Stimulated activated CD4-positive, alpha-beta T cell treated with anti-CD3 and anti-CD28 coated beads, Interleukin-2, amount 100 ng/mL, for 24 hours (primary cell): ENCODE measurements at regions not wholly inside any gene's neighbourhood (a gene's known extent, or its start where the extent isn't known, plus 50 kb on each side); places are given as distances from the start of the nearest gene placed in this dataset.
"Not testable (repeated sequence)": the region's sequence is repeated elsewhere in the genome, so short reads cannot be mapped to it uniquely, and the experiment has no call there.

ENCODE experiments used
- DNase-seq, 2 donors: peaks; one replicate each; pipeline ENCODE4 v3.0.0-alpha.2; 2020

DNA sequence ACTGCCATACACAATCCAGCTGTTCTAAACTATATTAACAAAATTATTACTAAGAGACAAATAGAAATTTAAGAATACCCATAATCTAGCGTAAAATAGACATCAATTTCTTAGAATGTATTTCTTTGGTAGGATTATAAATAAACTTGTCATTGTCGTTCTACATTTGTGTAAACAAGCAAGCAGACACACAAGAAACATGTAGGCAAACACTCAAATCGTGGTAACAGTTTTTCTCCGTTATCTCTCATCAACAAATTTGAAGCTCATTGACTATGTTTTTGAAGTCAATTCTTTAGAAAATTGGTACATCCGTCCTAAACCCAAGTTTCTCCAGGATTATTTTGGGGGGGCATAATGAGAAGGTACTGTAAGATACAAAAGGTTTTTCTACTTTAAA, 832.2 kb downstream of the DTWD2 start:
- no peak for DNase-seq

DNA sequence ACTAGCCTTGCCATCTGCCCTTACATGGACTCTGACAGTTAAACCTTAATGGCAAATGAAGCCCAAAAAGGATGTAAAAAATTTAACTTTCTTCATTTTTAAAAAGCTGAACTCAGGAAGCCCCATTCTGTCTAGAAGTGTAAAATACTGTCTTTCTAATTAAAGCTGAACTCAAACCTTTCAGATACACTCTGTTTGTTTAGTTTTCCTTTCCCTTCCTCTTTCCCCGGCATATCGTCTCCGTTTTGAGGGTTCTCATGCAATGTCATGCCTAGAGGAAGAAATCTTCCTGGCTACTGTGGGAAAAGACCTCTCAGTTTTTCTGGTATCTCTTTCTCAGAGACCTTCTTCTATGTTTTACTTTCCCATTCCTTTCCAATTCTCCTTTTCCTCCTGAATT, 841.5 kb downstream of the DTWD2 start:
- no peak for DNase-seq

DNA sequence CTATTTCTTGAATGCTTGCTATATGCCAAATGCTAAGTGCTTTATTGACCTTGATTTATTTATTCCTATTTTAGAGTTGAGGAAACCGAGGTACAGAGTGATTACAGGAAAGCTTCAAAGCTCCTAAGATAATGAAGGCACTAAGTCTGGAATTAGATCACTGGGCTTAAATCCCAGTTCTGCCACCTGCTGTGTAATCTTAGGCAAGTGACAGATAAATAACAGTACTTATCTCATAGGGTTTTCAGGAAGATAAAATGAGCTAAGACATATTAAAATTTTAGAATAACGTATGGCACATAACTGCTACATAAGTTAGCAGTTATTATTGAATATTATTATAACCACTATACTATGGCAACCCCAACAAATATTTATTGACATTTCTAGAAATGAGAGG, 843.8 kb downstream of the DTWD2 start:
- no peak for DNase-seq

DNA sequence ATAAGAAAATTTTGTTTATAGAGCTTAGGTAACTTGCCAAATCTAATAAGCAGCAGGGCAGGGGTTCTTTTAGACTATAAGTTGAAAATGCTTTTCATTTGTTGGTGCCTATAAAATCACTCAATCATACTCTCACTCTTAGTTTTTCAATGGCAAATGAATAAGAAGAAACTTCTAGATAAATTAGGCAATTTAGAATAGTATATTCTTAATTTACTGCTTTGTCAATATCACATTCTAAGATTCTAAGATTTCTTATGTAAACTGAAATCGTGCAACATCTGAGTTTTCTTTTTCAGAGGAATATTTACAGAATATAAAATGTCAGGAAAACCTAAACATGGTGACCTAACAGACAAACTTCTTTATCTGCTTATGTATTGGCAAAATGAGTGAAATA, 849.0 kb downstream of the DTWD2 start:
- DNase-seq = no peak

DNA sequence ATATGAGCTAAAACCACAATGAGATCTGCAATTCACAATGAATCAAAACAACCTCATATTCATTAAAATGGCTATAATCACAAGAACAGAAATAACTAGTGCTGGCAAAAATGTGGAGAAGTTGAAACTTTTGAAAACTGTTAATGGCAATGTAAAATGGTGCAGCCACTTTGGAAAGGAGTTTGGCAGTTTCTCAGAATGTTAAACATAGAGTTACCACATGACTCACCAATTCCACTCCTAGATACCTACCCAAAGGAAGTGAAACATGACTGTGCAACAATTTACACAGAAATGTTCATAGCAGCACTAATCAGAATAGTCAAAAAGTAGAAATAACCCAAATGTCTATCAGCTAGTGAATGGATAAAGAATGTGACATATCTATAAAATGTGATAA, 862.2 kb downstream of the DTWD2 start:
- no peak for DNase-seq

DNA sequence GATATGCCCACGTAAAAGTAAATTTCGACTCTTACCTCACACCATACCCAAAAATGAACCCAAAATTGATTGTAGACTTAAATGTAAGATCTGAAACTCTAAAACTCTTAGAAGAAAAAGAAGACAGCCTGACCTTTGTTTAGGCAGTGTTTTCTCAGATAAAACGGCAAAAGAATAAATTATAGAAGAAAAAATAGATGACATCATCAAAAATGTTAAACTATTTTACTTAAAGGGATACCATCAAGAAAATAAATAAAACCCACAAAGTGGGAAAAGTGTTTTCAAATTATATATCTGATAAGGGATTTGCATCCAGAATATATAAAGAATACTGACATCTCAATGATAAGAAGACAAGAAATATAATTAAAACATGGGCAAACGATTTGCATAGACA, 862.7 kb downstream of the DTWD2 start:
- no peak for DNase-seq

DNA sequence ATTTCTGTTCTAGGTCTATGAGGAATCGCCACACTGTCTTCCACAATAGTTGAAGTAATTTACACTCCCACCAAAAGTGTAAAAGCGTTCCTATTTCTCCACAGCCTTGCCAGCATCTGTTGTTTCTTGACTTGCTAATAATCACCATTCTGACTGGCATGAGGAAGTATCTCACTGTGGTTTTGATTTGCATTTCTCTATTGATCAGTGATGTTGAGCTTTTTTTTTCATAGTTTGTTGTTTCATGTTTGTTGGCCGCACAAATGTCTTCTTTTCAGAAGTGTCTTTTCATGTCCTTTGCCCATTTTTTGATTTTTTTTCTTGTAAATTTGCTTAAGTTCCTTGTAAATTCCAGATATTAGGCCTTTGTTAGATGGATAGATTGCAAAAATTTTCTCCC, 867.1 kb downstream of the DTWD2 start:
- DNase-seq = no peak

DNA sequence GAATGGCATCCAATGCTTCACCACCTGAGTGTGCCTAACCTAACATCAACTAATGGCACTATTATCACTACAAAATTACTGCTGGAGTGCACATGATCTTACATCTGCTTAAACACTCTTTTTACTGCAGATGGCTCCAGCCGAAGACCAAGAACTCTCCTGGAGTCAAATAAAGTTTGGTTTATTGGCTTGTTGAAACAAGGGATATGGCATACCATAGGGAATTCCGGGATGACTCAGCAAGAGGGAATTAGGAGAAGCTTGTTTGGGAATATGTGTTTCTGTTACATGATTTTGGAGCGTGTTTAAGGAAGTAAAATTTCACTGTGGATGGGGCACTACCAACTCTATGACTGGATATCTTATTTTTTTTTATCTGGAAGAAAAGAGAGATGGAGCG, 872.6 kb downstream of the DTWD2 start:
- DNase-seq = no peak

DNA sequence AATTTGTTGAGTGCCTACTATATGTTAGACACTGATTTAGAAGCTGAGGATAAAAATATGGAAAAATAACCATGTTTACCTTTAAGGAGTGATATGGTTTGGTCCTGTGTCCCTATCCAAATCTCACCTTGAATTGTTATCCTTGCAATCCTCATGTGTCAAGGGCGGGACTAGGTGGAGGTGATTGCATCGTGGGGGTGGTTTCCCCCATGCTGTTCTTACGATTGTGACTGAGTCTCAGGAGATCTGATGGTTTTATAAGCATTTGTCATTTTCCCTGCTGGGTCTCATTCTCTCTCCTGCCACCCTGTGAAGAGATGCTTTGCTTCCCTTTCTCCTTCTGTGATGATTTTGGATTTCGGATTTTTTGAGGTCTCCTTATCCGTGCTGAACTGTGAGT, 876.4 kb downstream of the DTWD2 start:
- DNase-seq = no peak

DNA sequence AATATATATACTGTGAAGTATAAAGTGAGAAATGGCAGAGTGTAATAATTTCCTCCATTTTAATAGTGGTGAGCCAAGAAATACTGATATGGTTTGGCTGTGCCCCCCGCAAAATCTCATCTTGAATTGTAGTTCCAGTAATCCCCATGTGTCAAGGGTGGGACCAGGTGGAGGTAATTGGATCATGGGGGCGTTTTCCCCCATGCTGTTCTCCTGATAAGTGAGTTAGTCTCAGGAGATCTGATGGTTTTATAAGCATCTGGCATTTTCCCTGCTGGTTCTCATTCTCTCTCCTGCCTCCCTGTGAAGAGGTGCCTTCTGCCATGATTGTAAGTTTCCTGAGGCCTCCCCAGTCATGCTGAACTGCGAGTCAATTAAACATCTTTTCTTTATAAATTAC, 881.1 kb downstream of the DTWD2 start:
- not testable (repeated sequence) for DNase-seq

DNA sequence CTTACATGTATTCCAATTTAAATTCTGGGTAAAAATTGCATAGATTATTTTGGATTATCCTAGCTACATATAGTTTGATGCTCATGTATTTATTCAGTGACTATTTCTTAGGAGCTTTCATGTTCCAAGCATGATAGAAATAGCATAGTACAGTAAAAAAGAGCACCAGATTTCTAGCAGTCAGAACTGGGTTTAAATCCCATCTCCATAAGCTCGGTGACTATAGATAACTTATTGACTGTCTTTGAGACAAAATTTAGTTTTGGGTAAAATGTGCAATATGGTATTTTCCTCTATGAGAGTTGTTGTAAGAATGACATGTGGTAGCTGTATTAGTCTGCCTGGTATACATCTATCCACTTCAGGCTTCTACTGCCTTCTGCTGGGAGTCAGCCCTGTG, 889.6 kb downstream of the DTWD2 start:
- DNase-seq = no peak

DNA sequence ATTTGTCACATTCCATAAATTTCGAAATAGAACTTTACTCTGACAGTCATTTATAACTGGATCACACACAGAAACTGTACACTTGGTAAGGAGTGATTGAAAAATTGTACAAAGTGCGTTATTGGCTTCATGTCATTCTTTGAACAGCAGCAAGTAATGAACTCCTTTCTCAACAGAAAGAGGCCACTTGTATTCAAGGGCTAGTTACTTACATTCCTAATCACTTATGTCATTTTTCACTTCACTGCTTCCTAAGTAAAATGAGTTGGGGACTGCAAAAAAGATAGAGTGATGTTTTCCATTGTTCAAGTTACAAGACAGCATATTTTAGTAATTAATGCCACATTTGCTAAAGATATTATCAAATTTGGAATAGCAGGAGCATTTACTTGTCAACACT, 893.2 kb downstream of the DTWD2 start:
- no peak for DNase-seq

DNA sequence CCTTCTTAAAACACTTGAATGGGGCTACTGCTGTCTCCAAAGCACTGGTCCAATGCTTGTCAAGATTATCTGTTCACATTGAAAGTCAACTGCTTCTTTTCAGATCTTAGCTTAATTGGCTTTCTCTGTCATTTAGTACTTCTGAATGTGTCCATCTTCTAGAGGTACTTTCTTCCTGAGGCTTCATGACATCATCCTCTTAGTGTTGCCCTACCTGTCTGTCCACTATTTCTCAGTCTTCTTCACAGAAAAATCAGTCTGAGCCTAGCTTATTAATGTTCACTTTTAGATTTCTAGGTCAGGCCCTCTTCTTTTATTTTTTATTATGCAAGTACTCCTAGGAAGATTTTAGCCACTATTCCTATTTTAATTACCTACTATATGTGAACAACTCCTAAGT, 899.9 kb downstream of the DTWD2 start:
- DNase-seq = no peak

DNA sequence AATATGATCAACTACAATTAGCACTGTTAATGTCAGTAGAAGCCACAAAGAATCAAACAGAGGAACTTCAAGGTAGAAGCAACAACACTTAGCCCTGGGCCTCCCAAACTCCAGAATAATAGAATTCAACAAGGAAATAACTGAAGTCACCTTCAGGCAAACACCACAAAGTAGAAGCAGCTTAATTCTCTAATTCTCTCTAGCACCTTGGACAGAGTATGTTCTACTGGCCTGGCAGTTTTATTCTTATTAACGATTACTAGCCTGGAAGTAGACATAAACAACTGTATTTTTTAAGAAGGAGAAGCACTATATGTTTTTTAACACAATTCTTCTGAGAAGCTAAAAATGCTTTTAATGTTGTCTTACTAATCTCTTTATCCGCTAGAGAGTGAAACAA, 911.9 kb downstream of the DTWD2 start:
- DNase-seq = no peak

DNA sequence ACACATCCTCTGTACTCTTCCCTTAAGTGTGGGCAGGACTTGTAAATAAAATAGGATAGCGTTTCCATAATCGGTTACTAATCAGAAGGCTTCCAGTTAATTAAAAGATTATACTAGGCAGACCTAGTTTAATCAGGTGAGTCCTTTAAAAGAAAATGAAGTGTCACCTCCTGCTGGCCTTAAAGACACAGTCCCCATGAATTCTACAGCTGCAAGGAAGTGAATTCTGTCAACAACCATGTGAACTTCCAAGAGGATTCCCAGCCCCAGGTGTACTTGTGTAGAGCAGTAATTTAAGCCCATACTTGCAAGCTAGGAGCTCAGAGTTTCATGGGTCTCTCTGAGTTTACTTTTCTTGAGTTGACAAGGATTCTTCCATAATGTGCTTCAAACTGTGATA, 918.3 kb downstream of the DTWD2 start:
- no peak for DNase-seq

DNA sequence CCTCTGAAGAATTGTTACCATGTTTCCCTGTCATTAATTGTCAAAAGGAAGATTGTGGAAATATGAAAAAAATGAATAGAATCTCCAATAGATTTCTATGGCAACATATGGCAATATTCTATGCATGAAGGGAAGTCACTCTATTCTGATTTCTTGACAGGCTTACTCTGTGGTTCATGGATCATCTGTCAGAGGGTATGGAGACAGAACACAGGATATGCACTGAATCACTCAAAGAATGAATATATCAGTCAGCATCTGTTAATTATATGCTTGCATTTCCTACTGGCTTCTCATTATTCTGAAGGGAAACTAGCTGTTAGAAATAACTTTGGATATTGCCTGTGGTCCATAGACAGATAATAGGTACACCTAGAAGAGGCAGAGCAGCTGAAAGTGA, 918.9 kb downstream of the DTWD2 start:
- no peak for DNase-seq

DNA sequence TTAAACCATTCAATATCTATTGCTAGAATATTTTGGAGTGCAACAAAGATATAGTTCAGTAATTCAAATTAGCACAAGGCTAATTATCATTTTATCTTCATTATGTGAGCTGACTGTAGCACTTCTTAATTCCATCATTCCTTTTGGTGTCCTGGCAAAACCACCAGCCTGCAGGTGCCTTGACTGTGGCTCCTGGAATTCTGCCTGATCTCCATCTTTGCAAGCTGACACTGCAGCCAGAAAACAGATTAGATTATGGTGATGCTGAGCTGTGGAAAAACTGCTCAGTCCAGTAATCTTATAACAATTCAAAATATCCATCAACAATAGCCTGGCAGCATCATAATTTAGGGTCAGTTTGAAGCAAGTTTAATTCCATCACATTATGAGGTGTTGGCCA, 919.5 kb downstream of the DTWD2 start:
- DNase-seq = no peak

DNA sequence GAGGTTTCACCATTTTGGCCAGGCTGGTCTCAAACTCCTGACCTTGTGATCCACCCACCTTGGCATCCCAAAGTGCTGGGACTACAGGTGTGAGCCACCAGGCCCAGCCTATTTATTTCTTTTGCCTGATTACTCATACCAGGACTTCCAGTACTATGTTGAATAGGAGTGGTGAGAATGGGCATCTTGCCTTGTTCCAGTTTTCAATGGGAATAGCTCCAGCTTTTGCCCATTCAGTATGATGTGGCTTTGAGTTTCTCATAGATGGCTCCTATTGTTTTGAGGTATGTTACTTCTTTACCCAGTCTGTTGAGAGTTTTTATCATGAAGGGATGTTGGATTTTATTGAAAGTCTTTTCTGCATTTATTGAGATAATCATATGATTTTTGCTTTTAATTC, 924.5 kb downstream of the DTWD2 start:
- DNase-seq = not testable (repeated sequence)

DNA sequence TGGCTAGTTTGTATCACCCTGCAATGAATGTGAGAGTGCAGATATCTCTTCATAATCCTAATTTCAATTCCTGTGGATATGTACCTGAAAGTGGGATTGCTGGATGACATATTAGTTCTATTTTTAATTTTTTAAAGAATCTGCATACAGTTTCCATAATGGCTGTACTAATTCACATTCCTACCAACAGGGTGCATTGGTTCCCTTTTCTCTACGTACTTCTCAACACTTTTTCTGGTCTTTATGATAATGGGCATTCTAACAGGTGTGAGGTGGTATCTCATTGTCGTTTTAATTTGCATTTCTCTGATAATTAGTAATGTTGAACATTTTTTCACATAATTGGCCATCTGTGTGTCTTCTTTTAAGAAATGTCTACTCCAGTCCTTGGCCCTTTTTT, 927.5 kb downstream of the DTWD2 start:
- DNase-seq = no peak

DNA sequence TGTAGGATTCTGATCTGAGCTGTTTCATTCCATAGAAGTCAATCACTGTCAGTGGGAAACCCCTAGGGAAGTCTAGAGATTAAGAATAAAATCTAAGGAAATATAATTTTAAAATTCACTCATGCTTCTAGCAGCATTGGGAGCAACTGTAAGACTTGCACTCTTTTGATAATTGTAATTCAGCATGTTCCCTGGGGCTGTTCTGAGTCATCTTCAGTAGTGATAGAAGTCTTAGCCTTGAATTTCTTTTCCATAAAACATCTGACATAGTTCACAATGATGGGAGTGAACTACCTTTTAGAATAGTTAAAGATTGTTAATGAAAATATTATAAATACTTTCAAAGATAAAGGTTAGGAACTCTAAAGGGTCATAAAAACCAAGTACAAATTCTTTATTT, 935.8 kb downstream of the DTWD2 start:
- no peak for DNase-seq

DNA sequence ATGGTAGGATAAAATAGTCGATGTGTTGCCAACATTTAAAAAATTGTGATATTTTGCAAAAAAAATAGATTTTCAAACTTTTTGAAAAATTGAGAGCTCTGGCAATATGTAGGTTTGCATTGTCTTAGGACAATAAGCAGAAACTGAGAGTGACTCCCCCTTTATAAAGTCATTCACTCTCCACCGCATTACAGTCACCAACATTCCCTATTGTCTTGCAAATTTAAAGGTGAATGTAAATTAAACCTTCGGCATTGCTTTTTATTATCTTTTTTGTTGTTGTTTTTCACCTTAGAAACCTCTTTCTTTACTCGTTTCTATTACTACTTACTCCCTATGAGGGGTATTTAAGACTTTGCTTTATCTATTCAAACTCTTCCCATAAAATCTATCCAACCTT, 944.2 kb downstream of the DTWD2 start:
- no peak for DNase-seq

DNA sequence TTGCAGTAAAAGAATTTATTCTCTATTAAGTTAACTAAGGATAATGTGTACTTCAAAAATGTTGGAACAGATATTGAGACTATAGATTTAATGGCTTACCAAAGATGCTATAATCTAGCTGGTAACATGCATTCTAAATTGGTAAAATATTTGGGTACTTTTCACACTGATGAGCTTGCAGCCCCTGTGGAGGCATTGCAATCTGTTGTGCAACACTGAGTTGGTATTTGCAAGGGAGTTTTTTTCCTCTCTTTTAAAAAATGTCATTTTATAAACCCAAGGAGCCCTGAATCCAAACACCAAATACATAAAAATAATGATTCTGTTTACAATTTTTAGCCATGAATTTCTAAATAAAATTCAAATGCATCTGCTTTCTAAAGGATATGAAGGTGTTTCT, 944.8 kb downstream of the DTWD2 start:
- no peak for DNase-seq

DNA sequence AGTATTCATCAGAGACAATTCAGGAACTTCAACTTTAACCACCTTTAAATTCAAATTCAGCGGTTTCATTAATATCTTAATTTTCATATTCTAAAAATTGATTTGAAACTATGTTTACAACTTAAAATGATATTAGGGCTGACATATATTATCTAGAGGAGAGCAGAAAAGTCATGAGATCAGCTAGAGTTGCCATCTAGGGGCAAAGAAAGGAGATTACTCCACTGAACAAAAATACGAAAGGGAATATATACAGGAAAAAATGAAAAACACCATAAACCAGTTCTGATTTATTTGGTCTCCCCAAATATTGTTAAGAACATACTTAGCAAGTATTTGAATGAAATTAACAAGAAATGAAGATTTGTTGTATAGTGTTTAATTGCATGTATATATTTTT, 946.3 kb downstream of the DTWD2 start:
- DNase-seq = no peak

DNA sequence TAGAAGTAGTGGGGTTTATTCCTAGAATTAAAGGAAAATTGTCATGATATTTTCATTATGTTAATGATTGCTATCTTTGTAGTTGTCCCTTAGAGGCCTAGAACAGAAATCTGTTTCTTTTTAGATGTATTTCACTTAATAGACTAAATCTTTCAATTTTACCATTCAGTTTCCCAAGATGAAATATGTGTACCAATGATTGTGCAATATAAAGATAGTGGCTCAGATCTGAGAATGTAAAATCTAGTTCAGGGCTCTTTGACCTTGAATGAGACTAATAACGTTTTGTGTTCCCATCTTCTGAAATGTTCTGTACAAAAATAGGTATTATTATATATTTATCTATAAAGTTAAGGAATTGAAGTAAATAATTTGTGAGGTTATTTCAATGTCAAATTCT, 947.9 kb downstream of the DTWD2 start:
- no peak for DNase-seq

DNA sequence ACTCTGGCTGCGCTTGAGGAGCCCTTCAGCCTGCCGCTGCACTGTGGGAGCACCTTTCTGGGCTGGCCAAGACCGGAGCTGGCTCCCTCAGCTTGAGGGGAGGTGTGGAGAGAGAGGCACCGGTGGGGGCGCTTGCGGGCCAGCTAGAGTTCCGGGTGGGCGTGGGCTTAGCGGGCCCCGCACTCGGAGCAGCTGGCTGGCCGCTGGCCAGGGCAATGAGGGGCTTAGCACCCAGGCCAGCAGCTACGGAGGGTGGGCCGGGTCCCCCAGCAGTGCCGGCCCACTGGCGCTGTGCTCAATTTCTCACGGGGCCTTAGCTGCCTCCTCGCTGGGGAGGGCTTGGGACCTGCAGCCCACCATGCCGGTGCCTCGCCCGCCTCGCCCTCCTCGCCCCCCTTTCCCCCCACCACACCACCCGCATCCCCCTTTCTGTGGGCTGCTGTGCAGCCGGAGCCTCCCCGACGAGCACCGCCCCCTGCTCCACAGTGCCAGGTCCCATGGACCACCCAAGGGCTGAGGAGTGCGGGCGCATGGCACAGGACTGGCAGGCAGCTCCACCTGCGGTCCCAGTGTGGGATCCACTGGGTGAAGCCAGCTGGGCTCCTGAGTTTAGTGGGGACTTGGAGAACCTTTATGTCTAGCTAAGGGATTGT, 954.5 kb downstream of the DTWD2 start:
- no peak for DNase-seq

DNA sequence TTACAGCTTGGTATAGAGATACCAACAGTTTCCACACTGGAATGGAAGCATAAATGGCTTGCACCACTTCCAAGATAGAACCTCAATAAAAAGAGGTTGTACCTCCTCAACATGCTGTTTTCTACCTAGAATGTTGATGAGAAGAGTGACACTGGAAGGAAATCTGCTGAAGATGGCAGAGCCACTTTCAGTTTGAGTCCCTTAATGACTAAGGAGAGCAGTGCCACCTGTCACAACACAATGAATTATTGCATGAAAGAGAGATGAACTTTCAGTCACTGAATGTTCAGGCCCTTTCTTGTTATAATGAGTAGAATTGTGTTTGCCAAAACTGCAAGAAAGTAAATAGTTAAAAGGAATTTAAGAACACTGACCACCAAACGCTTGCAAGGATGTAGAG, 958.5 kb downstream of the DTWD2 start:
- DNase-seq = no peak
